H9 (cell line): ENCODE measurements at regions not wholly inside any gene's neighbourhood (a gene's known extent, or its start where the extent isn't known, plus 50 kb on each side); places are given as distances from the start of the nearest gene placed in this dataset.

ENCODE experiments used
- DNase-seq: peaks from one replicate; pipeline ENCODE4 v3.0.0-alpha.2; 2017
- H2AFZ ChIP-seq: one replicate; pipeline ENCODE4 v1.6.1; 2013; ENCODE audit warnings: mild to moderate bottlenecking, low read length, control low read depth, moderate library complexity
- H2AK5ac ChIP-seq: 2 replicates; pipeline ENCODE4 v1.6.1; 2013; ENCODE audit warnings: low read length, control low read depth, mixed read lengths; ENCODE audit not compliant: insufficient read length
- H2BK120ac ChIP-seq: one replicate; pipeline ENCODE4 v1.6.1; 2013; ENCODE audit warnings: low read depth, mild to moderate bottlenecking, low read length, control low read depth, inconsistent platforms; ENCODE audit not compliant: poor library complexity, severe bottlenecking
- H2BK12ac ChIP-seq: 2 replicates; pipeline ENCODE4 v1.6.1; 2013; ENCODE audit warnings: low read length, control low read depth, mixed read lengths, low read depth; ENCODE audit not compliant: insufficient read length
- H2BK15ac ChIP-seq: 2 replicates; pipeline ENCODE4 v1.6.1; 2013; ENCODE audit warnings: low read depth, low read length, control low read depth
- H2BK20ac ChIP-seq: one replicate; pipeline ENCODE4 v1.6.1; 2013; ENCODE audit warnings: low read depth, mild to moderate bottlenecking, low read length, control low read depth, inconsistent platforms; ENCODE audit not compliant: poor library complexity, severe bottlenecking
- H2BK5ac ChIP-seq: 2 replicates; pipeline ENCODE4 v1.6.1; 2013; ENCODE audit warnings: low read length, control low read depth, mixed read lengths; ENCODE audit not compliant: insufficient read length
- H3K14ac ChIP-seq: 2 replicates; pipeline ENCODE4 v1.6.1; 2013; ENCODE audit warnings: low read length, control low read depth; ENCODE audit not compliant: insufficient read depth
- H3K18ac ChIP-seq: 2 replicates; pipeline ENCODE4 v1.6.1; 2013; ENCODE audit warnings: low read depth, mild to moderate bottlenecking, mixed read lengths, low read length, control low read depth; ENCODE audit not compliant: insufficient read length
- H3K23ac ChIP-seq: 2 replicates; pipeline ENCODE4 v1.6.1; 2013; ENCODE audit warnings: low read length, control low read depth, mixed read lengths, low read depth; ENCODE audit not compliant: insufficient read length
- H3K23me2 ChIP-seq: 2 replicates; pipeline ENCODE4 v1.6.1; 2013; ENCODE audit warnings: low read depth, mild to moderate bottlenecking, mixed read lengths, low read length, control low read depth; ENCODE audit not compliant: insufficient read length, poor library complexity, severe bottlenecking
- H3K27ac ChIP-seq: 2 replicates; pipeline ENCODE4 v1.5.1; 2013; ENCODE audit warnings: low read length, control low read depth, mixed read lengths, low read depth; ENCODE audit not compliant: insufficient read length
- H3K27me3 ChIP-seq: 2 replicates; pipeline ENCODE4 v1.6.1; 2013; ENCODE audit warnings: low read length, control low read depth, inconsistent platforms; ENCODE audit not compliant: insufficient read depth
- H3K4ac ChIP-seq: 2 replicates; pipeline ENCODE4 v1.6.1; 2013; ENCODE audit warnings: low read depth, mild to moderate bottlenecking, control low read depth, inconsistent platforms, low read length, moderate library complexity
- H3K4me1 ChIP-seq: 2 replicates; pipeline ENCODE4 v1.6.1; 2013; ENCODE audit warnings: low read length, control low read depth, inconsistent platforms; ENCODE audit not compliant: insufficient read depth
- H3K4me2 ChIP-seq: 2 replicates; pipeline ENCODE4 v1.6.1; 2013; ENCODE audit warnings: low read length, control low read depth, mixed read lengths; ENCODE audit not compliant: insufficient read length, insufficient read depth
- H3K56ac ChIP-seq: 2 replicates; pipeline ENCODE4 v1.6.1; 2013; ENCODE audit warnings: low read depth, mild to moderate bottlenecking, mixed read lengths, low read length, control low read depth; ENCODE audit not compliant: insufficient read length
- H3K79me1 ChIP-seq: 2 replicates; pipeline ENCODE4 v1.6.1; 2013; ENCODE audit warnings: low read depth, mild to moderate bottlenecking, moderate library complexity, low read length, control low read depth, inconsistent platforms; ENCODE audit not compliant: insufficient read depth, poor library complexity, severe bottlenecking
- H3K79me2 ChIP-seq: 2 replicates; pipeline ENCODE4 v1.6.1; 2013; ENCODE audit warnings: low read length, control low read depth, inconsistent platforms; ENCODE audit not compliant: insufficient read depth
- H3K9ac ChIP-seq: 2 replicates; pipeline ENCODE4 v1.6.1; 2013; ENCODE audit warnings: low read length, control low read depth, mixed read lengths; ENCODE audit not compliant: insufficient read length; ENCODE audit errors: extremely low read depth
- H3K9me3 ChIP-seq: one replicate; pipeline ENCODE4 v1.6.1; 2013; ENCODE audit warnings: low read depth, low read length, inconsistent platforms; ENCODE audit not compliant: control insufficient read depth
- H3T11ph ChIP-seq: one replicate; pipeline ENCODE4 v1.6.1; 2013; ENCODE audit warnings: mild to moderate bottlenecking, low read length, control low read depth, inconsistent platforms
- H4K20me1 ChIP-seq: one replicate; pipeline ENCODE4 v1.6.1; 2013; ENCODE audit not compliant: control insufficient read depth, insufficient read length, insufficient read depth
- H4K5ac ChIP-seq: 2 replicates; pipeline ENCODE4 v1.6.1; 2013; ENCODE audit warnings: low read depth, mild to moderate bottlenecking, mixed read lengths, low read length, control low read depth; ENCODE audit not compliant: insufficient read length
- H4K8ac ChIP-seq: replicated peaks from 2 replicates; pipeline ENCODE4 v1.6.1; 2013; ENCODE audit warnings: low read length, control low read depth, mixed read lengths, low read depth; ENCODE audit not compliant: insufficient read length
- H4K91ac ChIP-seq: 2 replicates; pipeline ENCODE4 v1.6.1; 2013; ENCODE audit warnings: low read depth, mild to moderate bottlenecking, moderate library complexity, mixed read lengths, low read length, control low read depth; ENCODE audit not compliant: insufficient read length
- H3K27ac Mint-ChIP-seq, 3 experiments: 2 replicates in 2 of 3; 3 replicates in 1 of 3; pipeline ENCODE4 v1.8.0; 2020 to 2021; ENCODE audit warnings: mixed read lengths in 3 of 3, mild to moderate bottlenecking in 1 of 3, moderate library complexity in 1 of 3
- H3K27me3 Mint-ChIP-seq: 2 replicates; pipeline ENCODE4 v1.8.0; 2021; ENCODE audit warnings: low read depth, mild to moderate bottlenecking, moderate library complexity, mixed read lengths
- H3K36me3 Mint-ChIP-seq, 3 experiments: 2 replicates in 2 of 3; 3 replicates in 1 of 3; pipeline ENCODE4 v1.8.0; 2020 to 2021; ENCODE audit warnings: low read depth in 3 of 3, mixed read lengths in 3 of 3; ENCODE audit not compliant: insufficient read depth in 1 of 3
- H3K4me1 Mint-ChIP-seq, 2 experiments: 2 replicates each; pipeline ENCODE4 v1.8.0; 2020; ENCODE audit warnings: mixed read lengths in 2 of 2
- H3K4me3 Mint-ChIP-seq, 2 experiments: 2 replicates in 1 of 2; 3 replicates in 1 of 2; pipeline ENCODE4 v1.8.0; 2020 to 2021; ENCODE audit warnings: mild to moderate bottlenecking in 2 of 2, mixed read lengths in 2 of 2, moderate library complexity in 1 of 2
- H3K9me3 Mint-ChIP-seq, 2 experiments: 2 replicates in 1 of 2; 3 replicates in 1 of 2; pipeline ENCODE4 v1.8.0; 2020; ENCODE audit warnings: mild to moderate bottlenecking in 2 of 2, mixed read lengths in 2 of 2, moderate library complexity in 1 of 2
- WGBS: extraction: QIAGEN DNeasy Blood & Tissue Kit; methylation state at CpG from one replicate; pipeline ENCODE4 v1.1.7; 2013; ENCODE audit warnings: missing lambda C conversion rate, low lambda C conversion rate, mixed read lengths; ENCODE audit not compliant: insufficient read length; ENCODE audit errors: extremely low coverage; 5-methylcytosine and 5-hydroxymethylcytosine counted together
- TF ChIP-seq, protein P1 (sequence below): fragments of 200-600 bp; sonication (generic); conservative IDR thresholded peaks from 3 replicates; pipeline ENCODE4 v1.8.0; 2021; ENCODE audit warnings: antibody characterized with exemption, mild to moderate bottlenecking

DNA sequence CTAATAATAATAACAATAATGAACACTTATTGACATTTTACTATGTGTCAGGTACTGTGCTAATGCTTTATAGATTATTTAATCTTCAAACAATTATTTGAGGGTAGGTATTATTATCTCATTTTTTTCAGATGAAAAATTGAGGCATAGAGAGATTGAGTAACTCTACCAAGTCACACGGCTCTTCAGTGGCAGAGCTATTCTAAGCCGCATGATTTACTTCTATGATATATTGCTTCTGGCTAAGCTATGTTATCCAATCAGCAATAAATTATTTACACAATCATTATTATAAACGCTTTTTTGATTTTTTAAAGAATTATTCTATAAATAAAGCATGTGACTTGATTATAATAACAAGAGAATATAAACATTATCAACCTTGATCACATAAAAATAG, 80.0 kb downstream of the TMEM30B start:
- no peaks in the 10 kb centered on the region; a peak in 1 of 5 replicates for H3K9me3 Mint-ChIP-seq
- WGBS: no CpG with 5 or more reads among the region's 3 CpGs
- H3K36me3 Mint-ChIP-seq: no peaks in the 10 kb centered on the region

More for the DNA sequence above, 80.0 kb downstream of the TMEM30B start:
- Histone ChIP-seq H2BK12ac (no peak overlapping the region), H3K9me3 (no peaks in the 10 kb centered on the region), H2AK5ac (no peak overlapping the region), H3K14ac (no peak overlapping the region), H3K23me2 (no peaks in the 10 kb centered on the region), H3K23ac (no peak overlapping the region), H3T11ph (no peak overlapping the region), H3K79me1 (no peaks in the 10 kb centered on the region), H3K9ac (no peak overlapping the region), H3K4ac (no peak overlapping the region), H3K27me3 (no peaks in the 10 kb centered on the region), H2BK15ac (no peak overlapping the region), H3K79me2 (no peaks in the 10 kb centered on the region), H3K4me1 (peaks cover 5% of the 10 kb centered on the region; the same call in 1 of the 2 replicates), H2BK20ac (no peak overlapping the region), H4K5ac (no peak overlapping the region), H2BK120ac (no peak overlapping the region), H3K18ac (no peak overlapping the region), H2AFZ (no peak overlapping the region), H3K27ac (no peak overlapping the region), H2BK5ac (no peak overlapping the region), H4K91ac (no peak overlapping the region), H4K8ac (no peak overlapping the region), H3K56ac (no peak overlapping the region), H4K20me1 (no peaks in the 10 kb centered on the region), H3K4me2 (no peak overlapping the region)
- H3K4me3 Mint-ChIP-seq: no peak overlapping the region
- H3K27ac Mint-ChIP-seq: no peak overlapping the region
- no peaks in the 10 kb centered on the region for H3K27me3 Mint-ChIP-seq
- no peak for DNase-seq
- TF ChIP-seq, protein P1, sequence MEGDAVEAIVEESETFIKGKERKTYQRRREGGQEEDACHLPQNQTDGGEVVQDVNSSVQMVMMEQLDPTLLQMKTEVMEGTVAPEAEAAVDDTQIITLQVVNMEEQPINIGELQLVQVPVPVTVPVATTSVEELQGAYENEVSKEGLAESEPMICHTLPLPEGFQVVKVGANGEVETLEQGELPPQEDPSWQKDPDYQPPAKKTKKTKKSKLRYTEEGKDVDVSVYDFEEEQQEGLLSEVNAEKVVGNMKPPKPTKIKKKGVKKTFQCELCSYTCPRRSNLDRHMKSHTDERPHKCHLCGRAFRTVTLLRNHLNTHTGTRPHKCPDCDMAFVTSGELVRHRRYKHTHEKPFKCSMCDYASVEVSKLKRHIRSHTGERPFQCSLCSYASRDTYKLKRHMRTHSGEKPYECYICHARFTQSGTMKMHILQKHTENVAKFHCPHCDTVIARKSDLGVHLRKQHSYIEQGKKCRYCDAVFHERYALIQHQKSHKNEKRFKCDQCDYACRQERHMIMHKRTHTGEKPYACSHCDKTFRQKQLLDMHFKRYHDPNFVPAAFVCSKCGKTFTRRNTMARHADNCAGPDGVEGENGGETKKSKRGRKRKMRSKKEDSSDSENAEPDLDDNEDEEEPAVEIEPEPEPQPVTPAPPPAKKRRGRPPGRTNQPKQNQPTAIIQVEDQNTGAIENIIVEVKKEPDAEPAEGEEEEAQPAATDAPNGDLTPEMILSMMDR: no peak
- peaks cover 19 to 20% of the 10 kb centered on the region in 2 experiments for H3K4me1 Mint-ChIP-seq
